ENCODE measurements at regions not wholly inside any gene's neighbourhood (a gene's known extent, or its start where the extent isn't known, plus 50 kb on each side); places are given as distances from the start of the nearest gene placed in this dataset.

GRCh38 chr14:76669770-76670169 is 91.5 kb upstream of the VASH1 start:
- H3K36me3 Mint-ChIP-seq, result no peaks in the 10 kb centered on the region
- DNase-seq (ENCODE audit: low spot score in 2 of 2) (no peak), ATAC-seq (no peak)
- H3K9me3 Mint-ChIP-seq, result no peaks in the 10 kb centered on the region
- H3K4me3 Mint-ChIP-seq, result no peak overlapping the region
- no peaks in the 10 kb centered on the region for H3K4me1 Mint-ChIP-seq
- no peak overlapping the region for H3K27ac Mint-ChIP-seq

GRCh38 chr14:76672123-76672522 is 89.1 kb upstream of the VASH1 start:
- DNase-seq (ENCODE audit: low spot score in 2 of 2) (no peak), ATAC-seq (no peak)
- Mint-ChIP-seq H3K27ac (no peak overlapping the region), H3K36me3 (no peaks in the 10 kb centered on the region), H3K4me3 (no peak overlapping the region), H3K9me3 (no peaks in the 10 kb centered on the region), H3K4me1 (no peaks in the 10 kb centered on the region)

GRCh38 chr14:76673261-76673660 is 88.0 kb upstream of the VASH1 start:
- ATAC-seq, result no peak
- no peaks in the 10 kb centered on the region for H3K36me3 Mint-ChIP-seq
- no peak overlapping the region for H3K4me3 Mint-ChIP-seq
- H3K27ac Mint-ChIP-seq, result no peak overlapping the region
- H3K4me1 Mint-ChIP-seq, result no peaks in the 10 kb centered on the region
- H3K9me3 Mint-ChIP-seq, result no peaks in the 10 kb centered on the region
- no peak for DNase-seq (ENCODE audit: low spot score in 2 of 2)

- ATAC-seq, result no peak
- Mint-ChIP-seq H3K9me3 (no peaks in the 10 kb centered on the region), H3K36me3 (no peaks in the 10 kb centered on the region), H3K27ac (no peak overlapping the region), H3K4me1 (no peaks in the 10 kb centered on the region), H3K4me3 (no peak overlapping the region)
- DNase-seq (ENCODE audit: low spot score in 2 of 2), result no peak
Measured at GRCh38 chr14:76675046-76675445, 86.2 kb upstream of the VASH1 start.

GRCh38 chr14:76676539-76676938 is 84.7 kb upstream of the VASH1 start:
- Mint-ChIP-seq H3K27ac (no peak overlapping the region), H3K9me3 (peaks cover 4% of the 10 kb centered on the region), H3K36me3 (no peaks in the 10 kb centered on the region), H3K4me1 (no peaks in the 10 kb centered on the region), H3K4me3 (no peak overlapping the region)
- DNase-seq (ENCODE audit: low spot score in 2 of 2) (no peak), ATAC-seq (no peak)

- DNase-seq (ENCODE audit: low spot score in 2 of 2) (no peak), ATAC-seq (no peak)
- H3K4me1 Mint-ChIP-seq, result no peaks in the 10 kb centered on the region
- no peaks in the 10 kb centered on the region for H3K36me3 Mint-ChIP-seq
- no peak overlapping the region for H3K27ac Mint-ChIP-seq
- H3K9me3 Mint-ChIP-seq, result peaks cover 6% of the 10 kb centered on the region
- H3K4me3 Mint-ChIP-seq, result no peak overlapping the region
Measured at GRCh38 chr14:76677534-76678145, 83.6 kb upstream of the VASH1 start.

- no peak overlapping the region for H3K4me3 Mint-ChIP-seq
- no peak for ATAC-seq
- no peaks in the 10 kb centered on the region for H3K36me3 Mint-ChIP-seq
- H3K27ac Mint-ChIP-seq, result no peak overlapping the region
- H3K9me3 Mint-ChIP-seq, result peaks cover 12% of the 10 kb centered on the region
- no peaks in the 10 kb centered on the region for H3K4me1 Mint-ChIP-seq
- no peak for DNase-seq (ENCODE audit: low spot score in 2 of 2)
Measured at GRCh38 chr14:76678244-76678800, 82.9 kb upstream of the VASH1 start.

- Mint-ChIP-seq H3K9me3 (peaks cover 12% of the 10 kb centered on the region), H3K4me3 (no peak overlapping the region), H3K4me1 (no peaks in the 10 kb centered on the region), H3K36me3 (no peaks in the 10 kb centered on the region), H3K27ac (no peak overlapping the region)
- DNase-seq (ENCODE audit: low spot score in 2 of 2) (no peak), ATAC-seq (no peak)
Measured at GRCh38 chr14:76682367-76682766, 78.9 kb upstream of the VASH1 start.

- ATAC-seq (no peak), DNase-seq (ENCODE audit: low spot score in 2 of 2) (no peak)
- peaks cover 12% of the 10 kb centered on the region for H3K9me3 Mint-ChIP-seq
- H3K36me3 Mint-ChIP-seq, result no peaks in the 10 kb centered on the region
- no peaks in the 10 kb centered on the region for H3K4me1 Mint-ChIP-seq
- H3K27ac Mint-ChIP-seq, result no peak overlapping the region
- no peak overlapping the region for H3K4me3 Mint-ChIP-seq
Measured at GRCh38 chr14:76686646-76687045, 74.6 kb upstream of the VASH1 start.

GRCh38 chr14:76687611-76688382 is 73.5 kb upstream of the VASH1 start:
- no peak overlapping the region for H3K27ac Mint-ChIP-seq
- no peaks in the 10 kb centered on the region for H3K4me1 Mint-ChIP-seq
- ATAC-seq (no peak), DNase-seq (ENCODE audit: low spot score in 2 of 2) (no peak)
- peaks cover 8% of the 10 kb centered on the region for H3K9me3 Mint-ChIP-seq
- H3K36me3 Mint-ChIP-seq, result peaks cover 4% of the 10 kb centered on the region
- no peak overlapping the region for H3K4me3 Mint-ChIP-seq

GRCh38 chr14:76688383-76688671 is 72.9 kb upstream of the VASH1 start:
- H3K36me3 Mint-ChIP-seq, result peaks cover 5% of the 10 kb centered on the region
- H3K4me3 Mint-ChIP-seq, result no peak overlapping the region
- DNase-seq (ENCODE audit: low spot score in 2 of 2), result no peak
- peaks cover 5% of the 10 kb centered on the region for H3K9me3 Mint-ChIP-seq
- H3K4me1 Mint-ChIP-seq, result no peaks in the 10 kb centered on the region
- no peak overlapping the region for H3K27ac Mint-ChIP-seq
- ATAC-seq, result no peak

GRCh38 chr14:76690502-76691105 is 70.7 kb upstream of the VASH1 start:
- Mint-ChIP-seq H3K36me3 (peaks cover 5% of the 10 kb centered on the region), H3K27ac (no peak overlapping the region), H3K4me1 (no peaks in the 10 kb centered on the region), H3K4me3 (no peak overlapping the region), H3K9me3 (peaks cover 5% of the 10 kb centered on the region)
- ATAC-seq (no peak), DNase-seq (ENCODE audit: low spot score in 2 of 2) (no peak)

- Mint-ChIP-seq H3K27ac (no peak overlapping the region), H3K4me3 (no peak overlapping the region), H3K4me1 (no peaks in the 10 kb centered on the region), H3K9me3 (no peaks in the 10 kb centered on the region), H3K36me3 (peaks cover 5% of the 10 kb centered on the region)
- DNase-seq (ENCODE audit: low spot score in 2 of 2) (no peak), ATAC-seq (no peak)
Measured at GRCh38 chr14:76694106-76694505, 67.2 kb upstream of the VASH1 start.

GRCh38 chr14:76695263-76695920 is 65.9 kb upstream of the VASH1 start:
- Mint-ChIP-seq H3K36me3 (peaks cover 5% of the 10 kb centered on the region), H3K9me3 (no peaks in the 10 kb centered on the region), H3K4me1 (no peaks in the 10 kb centered on the region), H3K4me3 (no peak overlapping the region), H3K27ac (no peak overlapping the region)
- ATAC-seq (no peak), DNase-seq (ENCODE audit: low spot score in 2 of 2) (no peak)

GRCh38 chr14:76696361-76696760 is 64.9 kb upstream of the VASH1 start:
- no peak overlapping the region for H3K4me3 Mint-ChIP-seq
- no peak for DNase-seq (ENCODE audit: low spot score in 2 of 2)
- no peak for ATAC-seq
- H3K9me3 Mint-ChIP-seq, result no peaks in the 10 kb centered on the region
- H3K36me3 Mint-ChIP-seq, result peaks cover 5% of the 10 kb centered on the region
- H3K27ac Mint-ChIP-seq, result no peak overlapping the region
- H3K4me1 Mint-ChIP-seq, result no peaks in the 10 kb centered on the region
